Neuronal stem cell (in vitro differentiated cells): ENCODE measurements at regions not wholly inside any gene's neighbourhood (a gene's known extent, or its start where the extent isn't known, plus 50 kb on each side); places are given as distances from the start of the nearest gene placed in this dataset.

Source experiments
- DNase-seq: peaks from one replicate; pipeline ENCODE4 v3.0.0-alpha.2; 2013; ENCODE audit warnings: low spot score
- H2AFZ ChIP-seq: one replicate; pipeline ENCODE4 v1.6.1; 2013; ENCODE audit warnings: mild to moderate bottlenecking, low read length, inconsistent platforms
- H2AK5ac ChIP-seq: 2 replicates; pipeline ENCODE4 v1.6.1; 2013; ENCODE audit warnings: low read depth, mild to moderate bottlenecking, inconsistent platforms, low read length, moderate library complexity, mixed read lengths
- H2BK120ac ChIP-seq: 2 replicates; pipeline ENCODE4 v1.6.1; 2013; ENCODE audit warnings: low read depth, mild to moderate bottlenecking, inconsistent platforms, low read length, moderate library complexity, mixed read lengths
- H2BK12ac ChIP-seq: one replicate; pipeline ENCODE4 v1.6.1; 2013; ENCODE audit warnings: low read length, inconsistent platforms
- H2BK15ac ChIP-seq: 2 replicates; pipeline ENCODE4 v1.6.1; 2013; ENCODE audit warnings: mild to moderate bottlenecking, low read length, inconsistent platforms, mixed read lengths
- H2BK5ac ChIP-seq: one replicate; pipeline ENCODE4 v1.6.1; 2013; ENCODE audit warnings: inconsistent platforms, mild to moderate bottlenecking, low read length, moderate library complexity
- H3K14ac ChIP-seq: one replicate; pipeline ENCODE4 v1.6.1; 2013; ENCODE audit warnings: low read length, inconsistent platforms
- H3K18ac ChIP-seq: 2 replicates; pipeline ENCODE4 v1.6.1; 2013; ENCODE audit warnings: low read length, inconsistent platforms
- H3K23ac ChIP-seq: 2 replicates; pipeline ENCODE4 v1.6.1; 2013; ENCODE audit warnings: low read depth, mild to moderate bottlenecking, mixed read lengths, low read length, inconsistent platforms; ENCODE audit not compliant: poor library complexity
- H3K27ac ChIP-seq: replicated peaks from 3 replicates; pipeline ENCODE4 v1.5.1; 2013; ENCODE audit warnings: low read length, inconsistent platforms
- H3K27me3 ChIP-seq, 3 experiments: 2 replicates each; pipeline ENCODE4 v1.6.1; 2013; ENCODE audit warnings: low read length in 3 of 3, mild to moderate bottlenecking in 2 of 3, inconsistent platforms in 1 of 3, low read depth in 1 of 3, mixed read lengths in 1 of 3, moderate library complexity in 1 of 3; ENCODE audit not compliant: control insufficient read depth in 3 of 3, insufficient read depth in 3 of 3
- H3K36me3 ChIP-seq, 2 donors: replicated peaks in 1 of 2; 2 replicates each; pipeline ENCODE4 v1.6.1; 2013; ENCODE audit warnings: low read length in 2 of 2; ENCODE audit not compliant: control insufficient read depth in 2 of 2, insufficient read depth in 2 of 2
- H3K4ac ChIP-seq: 2 replicates; pipeline ENCODE4 v1.6.1; 2013; ENCODE audit warnings: inconsistent platforms, mild to moderate bottlenecking, low read length, moderate library complexity
- H3K4me1 ChIP-seq, 2 donors: 1 replicate in 1 of 2; 2 replicates in 1 of 2; pipeline ENCODE4 v1.6.1; 2013; ENCODE audit warnings: low read length in 2 of 2, low read depth in 1 of 2; ENCODE audit not compliant: control insufficient read depth in 2 of 2, insufficient read depth in 1 of 2
- H3K4me2 ChIP-seq: one replicate; pipeline ENCODE4 v1.6.1; 2013; ENCODE audit warnings: mild to moderate bottlenecking, low read length, inconsistent platforms; ENCODE audit not compliant: insufficient read depth, poor library complexity, severe bottlenecking
- H3K4me3 ChIP-seq, 2 donors: 2 replicates each; pipeline ENCODE4 v1.5.1; 2013; ENCODE audit warnings: low read length in 2 of 2, mild to moderate bottlenecking in 2 of 2, inconsistent platforms in 1 of 2, moderate library complexity in 1 of 2
- H3K79me1 ChIP-seq: one replicate; pipeline ENCODE4 v1.6.1; 2013; ENCODE audit warnings: low read depth, mild to moderate bottlenecking, inconsistent platforms, low read length, moderate library complexity
- H3K9ac ChIP-seq: one replicate; pipeline ENCODE4 v1.6.1; 2013; ENCODE audit warnings: mild to moderate bottlenecking, low read depth, low read length, inconsistent platforms; ENCODE audit not compliant: poor library complexity
- H3K9me3 ChIP-seq, 2 donors: replicated peaks in 1 of 2; 2 replicates each; pipeline versions ENCODE3 to v1.6.1; 2013; ENCODE audit warnings: low read length in 2 of 2, mild to moderate bottlenecking in 2 of 2, inconsistent platforms in 1 of 2, low read depth in 1 of 2, mixed read lengths in 1 of 2, moderate library complexity in 1 of 2; ENCODE audit not compliant: control insufficient read depth in 2 of 2, insufficient read depth in 1 of 2
- H4K8ac ChIP-seq: one replicate; pipeline ENCODE4 v1.6.1; 2013; ENCODE audit warnings: low read depth, mild to moderate bottlenecking, inconsistent platforms, low read length, moderate library complexity
- H4K91ac ChIP-seq: one replicate; pipeline ENCODE4 v1.6.1; 2013; ENCODE audit warnings: low read length, low read depth, mild to moderate bottlenecking, inconsistent platforms; ENCODE audit not compliant: poor library complexity
- WGBS, 2 donors: extraction: QIAGEN DNeasy Blood & Tissue Kit; methylation state at CpG; one replicate each; pipeline ENCODE4 v1.1.7; 2013; ENCODE audit warnings: missing lambda C conversion rate in 2 of 2, mixed read lengths in 1 of 2; ENCODE audit not compliant: insufficient read length in 2 of 2, insufficient replicate concordance in 1 of 2; ENCODE audit errors: extremely low coverage in 2 of 2; 5-methylcytosine and 5-hydroxymethylcytosine counted together

GRCh38 chr3:178202194-178202593 is 334.0 kb upstream of the KCNMB2 start:
- Histone ChIP-seq H2AK5ac (no peak overlapping the region), H3K36me3 (no peaks in the 10 kb centered on the region), H3K4ac (no peak overlapping the region), H3K18ac (no peak overlapping the region), H3K27me3 (no peaks in the 10 kb centered on the region), H3K27ac (no peak overlapping the region), H3K4me3 (no peak overlapping the region), H2BK15ac (no peak overlapping the region), H3K9ac (no peak overlapping the region), H2BK120ac (no peak overlapping the region), H2BK5ac (no peak overlapping the region), H3K14ac (no peak overlapping the region), H3K4me1 (peaks cover 5 to 11% of the 10 kb centered on the region in 2 donors), H3K79me1 (no peaks in the 10 kb centered on the region), H4K8ac (no peak overlapping the region), H3K9me3 (no peaks in the 10 kb centered on the region), H2AFZ (no peak overlapping the region), H2BK12ac (no peak overlapping the region), H3K4me2 (no peak overlapping the region), H3K23ac (no peak overlapping the region), H4K91ac (no peak overlapping the region)
- DNase-seq: no peak
- no CpG with 5 or more reads among the region's 3 CpGs for WGBS, 2 donors

- DNase-seq: no peak
- Histone ChIP-seq H3K4me2 (no peak overlapping the region), H3K4me1 (peaks cover 8 to 11% of the 10 kb centered on the region in 2 donors), H2BK120ac (no peak overlapping the region), H3K14ac (no peak overlapping the region), H2AK5ac (no peak overlapping the region), H2AFZ (peak overlapping the region; percentile 1), H2BK5ac (no peak overlapping the region), H2BK15ac (no peak overlapping the region), H3K36me3 (no peaks in the 10 kb centered on the region), H3K9ac (no peak overlapping the region), H3K4ac (no peak overlapping the region), H3K18ac (no peak overlapping the region), H3K27me3 (no peaks in the 10 kb centered on the region), H3K79me1 (no peaks in the 10 kb centered on the region), H4K91ac (no peak overlapping the region), H3K27ac (no peak overlapping the region), H2BK12ac (no peak overlapping the region), H3K4me3 (no peak overlapping the region), H3K9me3 (no peaks in the 10 kb centered on the region), H3K23ac (no peak overlapping the region), H4K8ac (no peak overlapping the region)
- no CpG with 5 or more reads among the region's 2 CpGs for WGBS, 2 donors
These were observed 333.1 kb upstream of the KCNMB2 start for GRCh38 chr3:178203165-178203564.

GRCh38 chr3:178203650-178204049 is 332.6 kb upstream of the KCNMB2 start:
- H4K91ac ChIP-seq: no peak overlapping the region
- H3K18ac ChIP-seq: no peak overlapping the region
- H2AFZ ChIP-seq: no peak overlapping the region
- H2BK15ac ChIP-seq: no peak overlapping the region
- H3K4me1 ChIP-seq: peaks cover 8 to 11% of the 10 kb centered on the region in 2 donors
- no peak overlapping the region for H2BK5ac ChIP-seq
- H3K27ac ChIP-seq: no peak overlapping the region
- H3K4me3 ChIP-seq: no peak overlapping the region
- no peak overlapping the region for H3K14ac ChIP-seq
- no peak overlapping the region for H2BK12ac ChIP-seq
- no peaks in the 10 kb centered on the region for H3K79me1 ChIP-seq
- no CpG with 5 or more reads among the region's 2 CpGs for WGBS, 2 donors
- no peaks in the 10 kb centered on the region for H3K36me3 ChIP-seq
- H2AK5ac ChIP-seq: no peak overlapping the region
- H4K8ac ChIP-seq: no peak overlapping the region
- no peaks in the 10 kb centered on the region for H3K27me3 ChIP-seq
- H3K23ac ChIP-seq: no peak overlapping the region
- H3K9ac ChIP-seq: no peak overlapping the region
- no peak overlapping the region for H3K4ac ChIP-seq
- H3K4me2 ChIP-seq: no peak overlapping the region
- H2BK120ac ChIP-seq: no peak overlapping the region
- no peaks in the 10 kb centered on the region for H3K9me3 ChIP-seq
- DNase-seq: no peak

GRCh38 chr3:178205740-178206139 is 330.5 kb upstream of the KCNMB2 start:
- H3K9me3 ChIP-seq: no peaks in the 10 kb centered on the region
- H3K27ac ChIP-seq: no peak overlapping the region
- no peak overlapping the region for H3K9ac ChIP-seq
- no peak overlapping the region for H2AFZ ChIP-seq
- H2BK15ac ChIP-seq: no peak overlapping the region
- H3K36me3 ChIP-seq: no peaks in the 10 kb centered on the region
- H2BK120ac ChIP-seq: no peak overlapping the region
- H4K8ac ChIP-seq: no peak overlapping the region
- no peaks in the 10 kb centered on the region for H3K27me3 ChIP-seq
- H3K23ac ChIP-seq: no peak overlapping the region
- no peak overlapping the region for H3K4me3 ChIP-seq
- H3K14ac ChIP-seq: no peak overlapping the region
- no peak overlapping the region for H3K4ac ChIP-seq
- H2AK5ac ChIP-seq: no peak overlapping the region
- no peaks in the 10 kb centered on the region for H3K79me1 ChIP-seq
- no peak overlapping the region for H2BK5ac ChIP-seq
- no peak overlapping the region for H3K18ac ChIP-seq
- no CpG with 5 or more reads among the region's 1 CpG for WGBS, 2 donors
- no peak overlapping the region for H3K4me2 ChIP-seq
- DNase-seq: no peak
- H3K4me1 ChIP-seq: peaks cover 8 to 11% of the 10 kb centered on the region in 2 donors
- H2BK12ac ChIP-seq: no peak overlapping the region
- no peak overlapping the region for H4K91ac ChIP-seq
